ENCODE measurements at regions not wholly inside any gene's neighbourhood (a gene's known extent, or its start where the extent isn't known, plus 50 kb on each side); places are given as distances from the start of the nearest gene placed in this dataset.

GRCh38 chr3:87837076-87837475 is 221.7 kb downstream of the CGGBP1 start:
- TF ChIP-seq SNAPC5 (CRISPR knock-in tag; IDR thresholded peaks at IDR 0.05), result no peak
- TF ChIP-seq CTCF (IDR thresholded peaks at IDR 0.05 in 2 of 3, conservative IDR thresholded peaks at IDR 0.05 in 1 of 3; ENCODE audit: insufficient read depth in 2 of 3, low read depth in 1 of 3, low read length in 3 of 3), result no peak
- no peak for TF ChIP-seq ZNF121 (CRISPR knock-in tag; conservative IDR thresholded peaks at IDR 0.05)
- no peak for TF ChIP-seq ARID1B (IDR thresholded peaks at IDR 0.05)
